H1 (cell line): ENCODE measurements at regions not wholly inside any gene's neighbourhood (a gene's known extent, or its start where the extent isn't known, plus 50 kb on each side); places are given as distances from the start of the nearest gene placed in this dataset.

Experiments
- CTCF ChIA-PET: fragments of 300-600 bp; sonication (Branson Sonifier 250); formaldehyde crosslinking; loops from one replicate; lab custom pipeline; 2021; ENCODE audit not compliant: partially characterized antibody; lab: Charles Lee
- POLR2A ChIA-PET: fragments of 300-600 bp; sonication (Branson Sonifier 250); formaldehyde crosslinking; loops from one replicate; lab custom pipeline; 2021; ENCODE audit warnings: inconsistent platforms; ENCODE audit not compliant: partially characterized antibody; lab: Charles Lee
- DNase-seq, 2 experiments: peaks; one replicate each; pipeline versions ENCODE4 v3.0.0 to v3.0.0-alpha.2; 2010 to 2022; ENCODE audit warnings: low spot score in 2 of 2, low read depth in 1 of 2, mixed read lengths in 1 of 2
- FAIRE-seq: peaks from 2 replicates; lab custom pipeline; 2011; peaks lifted over from hg19 to GRCh38; lab: Jason Lieb, UNC
- H2AFZ ChIP-seq: 2 replicates; pipeline ENCODE4 v1.8.1; 2012; ENCODE audit warnings: low read length, inconsistent platforms
- H2AK5ac ChIP-seq: 2 replicates; pipeline ENCODE4 v1.6.1; 2013; ENCODE audit warnings: low read depth, low read length
- H2BK120ac ChIP-seq: replicated peaks from 2 replicates; pipeline ENCODE3; 2013; ENCODE audit warnings: low read depth, low read length, inconsistent platforms
- H2BK12ac ChIP-seq: 2 replicates; pipeline ENCODE4 v1.6.1; 2013; ENCODE audit warnings: low read depth, low read length
- H2BK15ac ChIP-seq: 2 replicates; pipeline ENCODE4 v1.6.1; 2013; ENCODE audit warnings: low read length
- H2BK20ac ChIP-seq: 2 replicates; pipeline ENCODE4 v1.6.1; 2013; ENCODE audit warnings: low read length
- H2BK5ac ChIP-seq: 2 replicates; pipeline ENCODE4 v1.6.1; 2013; ENCODE audit warnings: low read depth, low read length
- H3K14ac ChIP-seq: 2 replicates; pipeline ENCODE4 v1.6.1; 2013; ENCODE audit warnings: inconsistent platforms; ENCODE audit not compliant: insufficient read length
- H3K18ac ChIP-seq: 2 replicates; pipeline ENCODE4 v1.6.1; 2013; ENCODE audit warnings: low read length; ENCODE audit errors: extremely low read depth
- H3K23ac ChIP-seq: 2 replicates; pipeline ENCODE4 v1.6.1; 2013; ENCODE audit warnings: inconsistent platforms; ENCODE audit not compliant: insufficient read length
- H3K23me2 ChIP-seq: 2 replicates; pipeline ENCODE4 v1.6.1; 2013; ENCODE audit warnings: low read depth, low read length
- H3K27ac ChIP-seq: 2 replicates; pipeline ENCODE4 v1.6.1; 2011; ENCODE audit warnings: low read depth, low read length, inconsistent platforms
- H3K27me3 ChIP-seq, 4 experiments: replicated peaks in 1 of 4; 1 replicate in 1 of 4; 2 replicates in 3 of 4; pipeline versions ENCODE4 v1.6.1 to v1.8.1; 2011 to 2013; ENCODE audit warnings: low read length in 3 of 4, mild to moderate bottlenecking in 3 of 4, inconsistent platforms in 2 of 4, mixed read lengths in 2 of 4, moderate library complexity in 1 of 4; ENCODE audit not compliant: control insufficient read depth in 3 of 4, insufficient read depth in 3 of 4; ENCODE audit errors: extremely low read depth in 1 of 4
- H3K36me3 ChIP-seq, 4 experiments: 2 replicates each; pipeline versions ENCODE4 v1.6.1 to v1.8.1; 2011 to 2013; ENCODE audit warnings: mild to moderate bottlenecking in 4 of 4, low read length in 3 of 4, moderate library complexity in 2 of 4, control low read depth in 1 of 4, inconsistent platforms in 1 of 4; ENCODE audit not compliant: insufficient read depth in 4 of 4, control insufficient read depth in 2 of 4
- H3K4ac ChIP-seq: replicated peaks from 2 replicates; pipeline ENCODE3; 2013; ENCODE audit warnings: low read length, low read depth, mixed read lengths, inconsistent platforms; ENCODE audit not compliant: insufficient read length
- H3K4me1 ChIP-seq, 4 experiments: replicated peaks in 1 of 4; 1 replicate in 1 of 4; 2 replicates in 3 of 4; pipeline versions ENCODE4 v1.6.1 to v1.8.1; 2011 to 2013; ENCODE audit warnings: low read length in 3 of 4, inconsistent platforms in 2 of 4, mixed read lengths in 1 of 4; ENCODE audit not compliant: insufficient read depth in 4 of 4, control insufficient read depth in 3 of 4
- H3K4me2 ChIP-seq, 2 experiments: 2 replicates each; pipeline versions ENCODE4 v1.6.1 to v1.8.1; 2011 to 2013; ENCODE audit warnings: low read depth in 2 of 2, low read length in 2 of 2, control low read depth in 1 of 2, inconsistent platforms in 1 of 2, mild to moderate bottlenecking in 1 of 2; ENCODE audit not compliant: insufficient read depth in 1 of 2
- H3K4me3 ChIP-seq, 4 experiments: fragments of 200-600, 300-600 bp in 1 of 4; sonication (generic), shearing (Covaris generic), sonication (Bioruptor Twin) in 1 of 4; 2 replicates each; pipeline versions ENCODE4 v1.5.1 to v1.8.1; 2011 to 2016; ENCODE audit warnings: low read length in 4 of 4, low read depth in 3 of 4, control low read depth in 2 of 4, inconsistent platforms in 2 of 4, mild to moderate bottlenecking in 2 of 4, mixed read lengths in 1 of 4, moderate library complexity in 1 of 4; ENCODE audit not compliant: insufficient read depth in 2 of 4; ENCODE audit errors: extremely low read depth in 1 of 4
- H3K56ac ChIP-seq: replicated peaks from 2 replicates; pipeline ENCODE3; 2013; ENCODE audit warnings: low read depth, mild to moderate bottlenecking, mixed read lengths, low read length, inconsistent platforms; ENCODE audit not compliant: insufficient read length
- H3K79me1 ChIP-seq: 2 replicates; pipeline ENCODE4 v1.6.1; 2013; ENCODE audit warnings: low read depth, low read length, control low read depth
- H3K79me2 ChIP-seq, 2 experiments: 2 replicates each; pipeline versions ENCODE4 v1.6.1 to v1.8.1; 2012 to 2013; ENCODE audit warnings: low read length in 2 of 2, mild to moderate bottlenecking in 2 of 2, inconsistent platforms in 1 of 2; ENCODE audit not compliant: insufficient read depth in 2 of 2, control insufficient read depth in 1 of 2
- H3K9ac ChIP-seq, 4 experiments: replicated peaks in 1 of 4; 1 replicate in 1 of 4; 2 replicates in 3 of 4; pipeline versions ENCODE4 v1.6.1 to v1.8.1; 2011 to 2013; ENCODE audit warnings: low read depth in 3 of 4, low read length in 3 of 4, control low read depth in 2 of 4, mild to moderate bottlenecking in 2 of 4, moderate library complexity in 2 of 4, inconsistent platforms in 1 of 4; ENCODE audit errors: extremely low read depth in 1 of 4
- H3K9me3 ChIP-seq, 2 experiments: 2 replicates each; pipeline versions ENCODE4 v1.6.1 to v1.8.1; 2012 to 2013; ENCODE audit warnings: mild to moderate bottlenecking in 2 of 2, moderate library complexity in 2 of 2, control low read depth in 1 of 2, inconsistent platforms in 1 of 2, low read depth in 1 of 2, low read length in 1 of 2, mixed read lengths in 1 of 2; ENCODE audit not compliant: insufficient read depth in 2 of 2
- H4K20me1 ChIP-seq, 2 experiments: replicated peaks in 1 of 2; 2 replicates each; pipeline versions ENCODE3 to v1.8.1; 2011 to 2013; ENCODE audit warnings: inconsistent platforms in 2 of 2, low read length in 2 of 2, mild to moderate bottlenecking in 1 of 2; ENCODE audit not compliant: insufficient read depth in 2 of 2, control insufficient read depth in 1 of 2
- H4K5ac ChIP-seq: 2 replicates; pipeline ENCODE4 v1.6.1; 2013; ENCODE audit warnings: low read length, low read depth, mixed read lengths, inconsistent platforms; ENCODE audit not compliant: insufficient read length
- H4K8ac ChIP-seq: 2 replicates; pipeline ENCODE4 v1.8.0; 2013; ENCODE audit warnings: mild to moderate bottlenecking, moderate library complexity, low read length, inconsistent platforms; ENCODE audit not compliant: insufficient read depth; ENCODE audit errors: extremely low read depth
- H4K91ac ChIP-seq: replicated peaks from 2 replicates; pipeline ENCODE3; 2013; ENCODE audit warnings: low read length, mixed read lengths, inconsistent platforms; ENCODE audit not compliant: insufficient read length
- RXRA ChIP-seq: IDR thresholded peaks from 2 replicates; pipeline ENCODE4 v1.6.1; 2011; ENCODE audit warnings: low read depth, mild to moderate bottlenecking, low read length, moderate library complexity; ENCODE audit not compliant: insufficient read depth
- WGBS, 2 experiments: shearing (Covaris generic) in 1 of 2; methylation state at CpG; one replicate each; pipeline versions ENCODE4 v1.1.6 to v1.1.7; 2013 to 2015; ENCODE audit warnings: low lambda C conversion rate in 2 of 2, mixed read lengths in 2 of 2, inconsistent platforms in 1 of 2, low coverage in 1 of 2, missing lambda C conversion rate in 1 of 2; ENCODE audit not compliant: insufficient replicate concordance in 2 of 2, insufficient coverage in 1 of 2, insufficient read length in 1 of 2; ENCODE audit errors: extremely low coverage in 1 of 2, missing lambda C conversion rate in 1 of 2; 5-methylcytosine and 5-hydroxymethylcytosine counted together
- TF ChIP-seq, protein P1 (sequence below): IDR thresholded peaks from 2 replicates; pipeline ENCODE4 v1.6.1; 2012; ENCODE audit warnings: low read length, inconsistent platforms

- Histone ChIP-seq H3K18ac (no peak overlapping the region), H4K5ac (no peak overlapping the region), H3K36me3 (no peaks in the 10 kb centered on the region; a peak in 3 of 8 replicates), H3K23me2 (no peaks in the 10 kb centered on the region), H2AK5ac (no peak overlapping the region), H3K27ac (no peak overlapping the region), H3K14ac (no peak overlapping the region), H4K8ac (no peak overlapping the region), H2BK20ac (no peak overlapping the region), H3K79me1 (no peaks in the 10 kb centered on the region), H3K23ac (no peak overlapping the region), H2BK12ac (no peak overlapping the region), H3K56ac (no peak overlapping the region), H3K4me2 (no peak overlapping the region), H3K4ac (no peak overlapping the region), H3K9ac (no peak overlapping the region), H2AFZ (no peak overlapping the region), H3K4me3 (no peak overlapping the region), H3K9me3 (peaks cover 8 to 12% of the 10 kb centered on the region in 2 experiments), H2BK5ac (no peak overlapping the region), H4K91ac (no peak overlapping the region), H3K4me1 (no peaks in the 10 kb centered on the region), H3K27me3 (no peaks in the 10 kb centered on the region), H4K20me1 (no peaks in the 10 kb centered on the region), H2BK15ac (no peak overlapping the region), H3K79me2 (no peaks in the 10 kb centered on the region), H2BK120ac (no peak overlapping the region)
- WGBS, 2 experiments, result 93% methylated on average over 3 of the region's 3 CpGs; no CpG with 5 or more reads in 1 of the 2 experiments
- DNase-seq (no peak), FAIRE-seq (no peak)
- CTCF ChIA-PET, result interaction anchor here (1.8 kb wide), 1 partner anchor 21 kb away, joined by 5 read pairs; no protein-coding TSS in a partner anchor
- TF ChIP-seq RXRA, result no peak
- TF ChIP-seq, protein P1, sequence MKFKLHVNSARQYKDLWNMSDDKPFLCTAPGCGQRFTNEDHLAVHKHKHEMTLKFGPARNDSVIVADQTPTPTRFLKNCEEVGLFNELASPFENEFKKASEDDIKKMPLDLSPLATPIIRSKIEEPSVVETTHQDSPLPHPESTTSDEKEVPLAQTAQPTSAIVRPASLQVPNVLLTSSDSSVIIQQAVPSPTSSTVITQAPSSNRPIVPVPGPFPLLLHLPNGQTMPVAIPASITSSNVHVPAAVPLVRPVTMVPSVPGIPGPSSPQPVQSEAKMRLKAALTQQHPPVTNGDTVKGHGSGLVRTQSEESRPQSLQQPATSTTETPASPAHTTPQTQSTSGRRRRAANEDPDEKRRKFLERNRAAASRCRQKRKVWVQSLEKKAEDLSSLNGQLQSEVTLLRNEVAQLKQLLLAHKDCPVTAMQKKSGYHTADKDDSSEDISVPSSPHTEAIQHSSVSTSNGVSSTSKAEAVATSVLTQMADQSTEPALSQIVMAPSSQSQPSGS, result no peak
- POLR2A ChIA-PET, result interaction anchor here (0.9 kb wide), 1 partner anchor 78 kb away, joined by 4 read pairs; no protein-coding TSS in a partner anchor
These were observed 173.2 kb upstream of the TRIM24 start for GRCh38 chr7:138286846-138287245.
